H9 (cell line): ENCODE measurements at regions not wholly inside any gene's neighbourhood (a gene's known extent, or its start where the extent isn't known, plus 50 kb on each side); places are given as distances from the start of the nearest gene placed in this dataset.

Experiments
- DNase-seq: peaks from one replicate; pipeline ENCODE4 v3.0.0-alpha.2; 2017
- H2AFZ ChIP-seq: one replicate; pipeline ENCODE4 v1.6.1; 2013; ENCODE audit warnings: mild to moderate bottlenecking, low read length, control low read depth, moderate library complexity
- H2AK5ac ChIP-seq: 2 replicates; pipeline ENCODE4 v1.6.1; 2013; ENCODE audit warnings: low read length, control low read depth, mixed read lengths; ENCODE audit not compliant: insufficient read length
- H2BK120ac ChIP-seq: one replicate; pipeline ENCODE4 v1.6.1; 2013; ENCODE audit warnings: low read depth, mild to moderate bottlenecking, low read length, control low read depth, inconsistent platforms; ENCODE audit not compliant: poor library complexity, severe bottlenecking
- H2BK12ac ChIP-seq: 2 replicates; pipeline ENCODE4 v1.6.1; 2013; ENCODE audit warnings: low read length, control low read depth, mixed read lengths, low read depth; ENCODE audit not compliant: insufficient read length
- H2BK15ac ChIP-seq: 2 replicates; pipeline ENCODE4 v1.6.1; 2013; ENCODE audit warnings: low read depth, low read length, control low read depth
- H2BK20ac ChIP-seq: one replicate; pipeline ENCODE4 v1.6.1; 2013; ENCODE audit warnings: low read depth, mild to moderate bottlenecking, low read length, control low read depth, inconsistent platforms; ENCODE audit not compliant: poor library complexity, severe bottlenecking
- H2BK5ac ChIP-seq: 2 replicates; pipeline ENCODE4 v1.6.1; 2013; ENCODE audit warnings: low read length, control low read depth, mixed read lengths; ENCODE audit not compliant: insufficient read length
- H3K14ac ChIP-seq: 2 replicates; pipeline ENCODE4 v1.6.1; 2013; ENCODE audit warnings: low read length, control low read depth; ENCODE audit not compliant: insufficient read depth
- H3K18ac ChIP-seq: 2 replicates; pipeline ENCODE4 v1.6.1; 2013; ENCODE audit warnings: low read depth, mild to moderate bottlenecking, mixed read lengths, low read length, control low read depth; ENCODE audit not compliant: insufficient read length
- H3K23ac ChIP-seq: 2 replicates; pipeline ENCODE4 v1.6.1; 2013; ENCODE audit warnings: low read length, control low read depth, mixed read lengths, low read depth; ENCODE audit not compliant: insufficient read length
- H3K23me2 ChIP-seq: 2 replicates; pipeline ENCODE4 v1.6.1; 2013; ENCODE audit warnings: low read depth, mild to moderate bottlenecking, mixed read lengths, low read length, control low read depth; ENCODE audit not compliant: insufficient read length, poor library complexity, severe bottlenecking
- H3K27ac ChIP-seq: 2 replicates; pipeline ENCODE4 v1.5.1; 2013; ENCODE audit warnings: low read length, control low read depth, mixed read lengths, low read depth; ENCODE audit not compliant: insufficient read length
- H3K27me3 ChIP-seq: 2 replicates; pipeline ENCODE4 v1.6.1; 2013; ENCODE audit warnings: low read length, control low read depth, inconsistent platforms; ENCODE audit not compliant: insufficient read depth
- H3K4ac ChIP-seq: 2 replicates; pipeline ENCODE4 v1.6.1; 2013; ENCODE audit warnings: low read depth, mild to moderate bottlenecking, control low read depth, inconsistent platforms, low read length, moderate library complexity
- H3K4me1 ChIP-seq: 2 replicates; pipeline ENCODE4 v1.6.1; 2013; ENCODE audit warnings: low read length, control low read depth, inconsistent platforms; ENCODE audit not compliant: insufficient read depth
- H3K4me2 ChIP-seq: 2 replicates; pipeline ENCODE4 v1.6.1; 2013; ENCODE audit warnings: low read length, control low read depth, mixed read lengths; ENCODE audit not compliant: insufficient read length, insufficient read depth
- H3K56ac ChIP-seq: 2 replicates; pipeline ENCODE4 v1.6.1; 2013; ENCODE audit warnings: low read depth, mild to moderate bottlenecking, mixed read lengths, low read length, control low read depth; ENCODE audit not compliant: insufficient read length
- H3K79me1 ChIP-seq: 2 replicates; pipeline ENCODE4 v1.6.1; 2013; ENCODE audit warnings: low read depth, mild to moderate bottlenecking, moderate library complexity, low read length, control low read depth, inconsistent platforms; ENCODE audit not compliant: insufficient read depth, poor library complexity, severe bottlenecking
- H3K79me2 ChIP-seq: 2 replicates; pipeline ENCODE4 v1.6.1; 2013; ENCODE audit warnings: low read length, control low read depth, inconsistent platforms; ENCODE audit not compliant: insufficient read depth
- H3K9ac ChIP-seq: 2 replicates; pipeline ENCODE4 v1.6.1; 2013; ENCODE audit warnings: low read length, control low read depth, mixed read lengths; ENCODE audit not compliant: insufficient read length; ENCODE audit errors: extremely low read depth
- H3K9me3 ChIP-seq: one replicate; pipeline ENCODE4 v1.6.1; 2013; ENCODE audit warnings: low read depth, low read length, inconsistent platforms; ENCODE audit not compliant: control insufficient read depth
- H3T11ph ChIP-seq: one replicate; pipeline ENCODE4 v1.6.1; 2013; ENCODE audit warnings: mild to moderate bottlenecking, low read length, control low read depth, inconsistent platforms
- H4K20me1 ChIP-seq: one replicate; pipeline ENCODE4 v1.6.1; 2013; ENCODE audit not compliant: control insufficient read depth, insufficient read length, insufficient read depth
- H4K5ac ChIP-seq: 2 replicates; pipeline ENCODE4 v1.6.1; 2013; ENCODE audit warnings: low read depth, mild to moderate bottlenecking, mixed read lengths, low read length, control low read depth; ENCODE audit not compliant: insufficient read length
- H4K8ac ChIP-seq: replicated peaks from 2 replicates; pipeline ENCODE4 v1.6.1; 2013; ENCODE audit warnings: low read length, control low read depth, mixed read lengths, low read depth; ENCODE audit not compliant: insufficient read length
- H4K91ac ChIP-seq: 2 replicates; pipeline ENCODE4 v1.6.1; 2013; ENCODE audit warnings: low read depth, mild to moderate bottlenecking, moderate library complexity, mixed read lengths, low read length, control low read depth; ENCODE audit not compliant: insufficient read length
- H3K27ac Mint-ChIP-seq, 3 experiments: 2 replicates in 2 of 3; 3 replicates in 1 of 3; pipeline ENCODE4 v1.8.0; 2020 to 2021; ENCODE audit warnings: mixed read lengths in 3 of 3, mild to moderate bottlenecking in 1 of 3, moderate library complexity in 1 of 3
- H3K27me3 Mint-ChIP-seq: 2 replicates; pipeline ENCODE4 v1.8.0; 2021; ENCODE audit warnings: low read depth, mild to moderate bottlenecking, moderate library complexity, mixed read lengths
- H3K36me3 Mint-ChIP-seq, 3 experiments: 2 replicates in 2 of 3; 3 replicates in 1 of 3; pipeline ENCODE4 v1.8.0; 2020 to 2021; ENCODE audit warnings: low read depth in 3 of 3, mixed read lengths in 3 of 3; ENCODE audit not compliant: insufficient read depth in 1 of 3
- H3K4me1 Mint-ChIP-seq, 2 experiments: 2 replicates each; pipeline ENCODE4 v1.8.0; 2020; ENCODE audit warnings: mixed read lengths in 2 of 2
- H3K4me3 Mint-ChIP-seq, 2 experiments: 2 replicates in 1 of 2; 3 replicates in 1 of 2; pipeline ENCODE4 v1.8.0; 2020 to 2021; ENCODE audit warnings: mild to moderate bottlenecking in 2 of 2, mixed read lengths in 2 of 2, moderate library complexity in 1 of 2
- H3K9me3 Mint-ChIP-seq, 2 experiments: 2 replicates in 1 of 2; 3 replicates in 1 of 2; pipeline ENCODE4 v1.8.0; 2020; ENCODE audit warnings: mild to moderate bottlenecking in 2 of 2, mixed read lengths in 2 of 2, moderate library complexity in 1 of 2
- CTCF ChIP-seq: fragments of 200-600 bp; sonication (generic); conservative IDR thresholded peaks from 3 replicates; pipeline ENCODE4 v1.8.0; 2021; ENCODE audit warnings: antibody characterized with exemption, mild to moderate bottlenecking

GRCh38 chr1:87739704-87740103, 411.0 kb downstream of the LMO4 start:
- no peak overlapping the region for H3K4me3 Mint-ChIP-seq
- Histone ChIP-seq H3K9ac (no peak overlapping the region), H2AFZ (no peak overlapping the region), H3K18ac (no peak overlapping the region), H4K5ac (no peak overlapping the region), H3K9me3 (no peaks in the 10 kb centered on the region), H3K56ac (no peak overlapping the region), H3K27me3 (no peaks in the 10 kb centered on the region), H3K23ac (no peak overlapping the region), H3K27ac (no peak overlapping the region), H2AK5ac (no peak overlapping the region), H4K20me1 (no peaks in the 10 kb centered on the region), H2BK15ac (no peak overlapping the region), H4K8ac (no peak overlapping the region), H3K4me1 (peaks cover 3% of the 10 kb centered on the region), H3K79me1 (no peaks in the 10 kb centered on the region), H2BK20ac (no peak overlapping the region), H2BK12ac (no peak overlapping the region), H3K23me2 (no peaks in the 10 kb centered on the region), H3T11ph (no peak overlapping the region), H2BK5ac (no peak overlapping the region), H3K4me2 (no peak overlapping the region), H3K4ac (no peak overlapping the region), H3K79me2 (no peaks in the 10 kb centered on the region), H3K14ac (no peak overlapping the region), H4K91ac (no peak overlapping the region), H2BK120ac (no peak overlapping the region)
- no peak for DNase-seq
- no peaks in the 10 kb centered on the region; a peak in 1 of 5 replicates for H3K9me3 Mint-ChIP-seq
- no peaks in the 10 kb centered on the region for H3K27me3 Mint-ChIP-seq
- no peak for TF ChIP-seq CTCF
- no peak overlapping the region for H3K27ac Mint-ChIP-seq
- peaks cover 11 to 13% of the 10 kb centered on the region in 2 experiments for H3K4me1 Mint-ChIP-seq
- peaks cover 0 to 4% (median 0%) of the 10 kb centered on the region in 3 experiments; a peak in 2 of 7 replicates for H3K36me3 Mint-ChIP-seq
